ENCODE measurements at regions not wholly inside any gene's neighbourhood (a gene's known extent, or its start where the extent isn't known, plus 50 kb on each side); places are given as distances from the start of the nearest gene placed in this dataset.
A peak's percentile ranks its signal among the peaks of the same experiment; 100 is the strongest.

- H3K4me3 ChIP-seq: no peak overlapping the region
- peak; percentile 4 for TF ChIP-seq CTCF (IDR thresholded peaks at IDR 0.05; ENCODE audit: low read depth, low read length)
- no peaks in the 10 kb centered on the region for H3K27me3 ChIP-seq
- no peak for DNase-seq (ENCODE audit: low read depth in 1 of 2, low spot score in 1 of 2)
- H3K4me1 ChIP-seq (ENCODE audit: low read depth): peaks cover 10% of the 10 kb centered on the region
- no peaks in the 10 kb centered on the region for H3K36me3 ChIP-seq
- H3K9me3 ChIP-seq (ENCODE audit: low read depth): no peaks in the 10 kb centered on the region
- H3K27ac ChIP-seq: no peak overlapping the region
Observed at GRCh38 chr20:6626805-6627204, 140.7 kb upstream of the BMP2 start.

GRCh38 chr20:6623989-6624388 lies 143.5 kb upstream of the BMP2 start:
- Histone ChIP-seq H3K4me1 (ENCODE audit: low read depth) (peaks cover 10% of the 10 kb centered on the region), H3K36me3 (no peaks in the 10 kb centered on the region), H3K27me3 (no peaks in the 10 kb centered on the region), H3K4me3 (no peak overlapping the region), H3K27ac (peak overlapping the region; percentile 54), H3K9me3 (ENCODE audit: low read depth) (no peaks in the 10 kb centered on the region)
- DNase-seq (ENCODE audit: low read depth in 1 of 2, low spot score in 1 of 2): peak in 1 of 2 donors; percentile 4
- TF ChIP-seq CTCF (IDR thresholded peaks at IDR 0.05; ENCODE audit: low read depth, low read length): no peak

- Histone ChIP-seq H3K4me3 (no peak overlapping the region), H3K9me3 (ENCODE audit: low read depth) (no peaks in the 10 kb centered on the region), H3K27ac (no peak overlapping the region), H3K4me1 (ENCODE audit: low read depth) (peaks cover 10% of the 10 kb centered on the region), H3K27me3 (no peaks in the 10 kb centered on the region), H3K36me3 (no peaks in the 10 kb centered on the region)
- peak in 1 of 2 donors; percentile 55 for DNase-seq (ENCODE audit: low read depth in 1 of 2, low spot score in 1 of 2)
- no peak for TF ChIP-seq CTCF (IDR thresholded peaks at IDR 0.05; ENCODE audit: low read depth, low read length)
Observed at GRCh38 chr20:6622041-6622440, 145.4 kb upstream of the BMP2 start.

- no peak for TF ChIP-seq CTCF (IDR thresholded peaks at IDR 0.05; ENCODE audit: low read depth, low read length)
Observed at GRCh38 chr20:6618051-6618450, 149.4 kb upstream of the BMP2 start.

GRCh38 chr20:6616421-6616820 lies 151.1 kb upstream of the BMP2 start:
- Histone ChIP-seq H3K27ac (no peak overlapping the region), H3K27me3 (no peaks in the 10 kb centered on the region), H3K36me3 (no peaks in the 10 kb centered on the region), H3K9me3 (ENCODE audit: low read depth) (no peaks in the 10 kb centered on the region), H3K4me3 (no peak overlapping the region), H3K4me1 (ENCODE audit: low read depth) (no peaks in the 10 kb centered on the region)
- no peak for DNase-seq (ENCODE audit: low read depth in 1 of 2, low spot score in 1 of 2)
- TF ChIP-seq CTCF (IDR thresholded peaks at IDR 0.05; ENCODE audit: low read depth, low read length): no peak

More at GRCh38 chr20:6618051-6618450, 149.4 kb upstream of the BMP2 start:
- Histone ChIP-seq H3K36me3 (no peaks in the 10 kb centered on the region), H3K4me1 (ENCODE audit: low read depth) (no peaks in the 10 kb centered on the region), H3K4me3 (no peak overlapping the region), H3K27ac (no peak overlapping the region), H3K9me3 (ENCODE audit: low read depth) (no peaks in the 10 kb centered on the region), H3K27me3 (no peaks in the 10 kb centered on the region)
- no peak for DNase-seq (ENCODE audit: low read depth in 1 of 2, low spot score in 1 of 2)

GRCh38 chr20:6614836-6615235 lies 152.7 kb upstream of the BMP2 start:
- Histone ChIP-seq H3K4me3 (no peak overlapping the region), H3K4me1 (ENCODE audit: low read depth) (no peaks in the 10 kb centered on the region), H3K9me3 (ENCODE audit: low read depth) (no peaks in the 10 kb centered on the region), H3K27ac (no peak overlapping the region), H3K27me3 (no peaks in the 10 kb centered on the region), H3K36me3 (no peaks in the 10 kb centered on the region)
- no peak for TF ChIP-seq CTCF (IDR thresholded peaks at IDR 0.05; ENCODE audit: low read depth, low read length)
- DNase-seq (ENCODE audit: low read depth in 1 of 2, low spot score in 1 of 2): no peak

Measured in cardiac muscle cell (in vitro differentiated cells and primary cell).